CD4-positive, alpha-beta T cell (primary cell): ENCODE measurements at regions not wholly inside any gene's neighbourhood (a gene's known extent, or its start where the extent isn't known, plus 50 kb on each side); places are given as distances from the start of the nearest gene placed in this dataset.

Source experiments
- ATAC-seq: fragments of 200-7000 bp; cut with Tn5 transposase; one replicate; pipeline ENCODE4 v1.10.0; 2022; ENCODE audit warnings: mild to moderate bottlenecking; ENCODE audit not compliant: poor library complexity
- CTCF ChIA-PET: fragments of 350-600 bp; sonication (Branson Sonifier 250); formaldehyde crosslinking; loops from one replicate; lab custom pipeline; 2021; ENCODE audit warnings: antibody characterized with exemption, inconsistent platforms; lab: Charles Lee
- POLR2A ChIA-PET: fragments of 350-600 bp; sonication (Branson Sonifier 250); formaldehyde crosslinking; loops from one replicate; lab custom pipeline; 2021; ENCODE audit warnings: antibody characterized with exemption, inconsistent platforms; lab: Charles Lee
- DNase-seq, 14 experiments: peaks; one replicate each; pipeline ENCODE4 v3.0.0-alpha.2; 2013 to 2020; ENCODE audit warnings: mixed read lengths in 2 of 14
- H3K27ac ChIP-seq, 2 donors: one replicate each; pipeline versions ENCODE4 v1.5.1 to v1.7.0; 2013; ENCODE audit warnings: low read length in 2 of 2, low read depth in 1 of 2, mild to moderate bottlenecking in 1 of 2
- H3K27me3 ChIP-seq, 2 experiments: 1 replicate in 1 of 2; 2 replicates in 1 of 2; pipeline versions ENCODE4 v1.6.1 to v1.7.0; 2013; ENCODE audit warnings: low read length in 2 of 2, control low read depth in 1 of 2, mild to moderate bottlenecking in 1 of 2, moderate library complexity in 1 of 2; ENCODE audit not compliant: insufficient read depth in 2 of 2, control insufficient read depth in 1 of 2
- H3K36me3 ChIP-seq: one replicate; pipeline ENCODE4 v1.6.1; 2013; ENCODE audit warnings: low read length, control low read depth; ENCODE audit not compliant: insufficient read depth
- H3K4me1 ChIP-seq: one replicate; pipeline ENCODE4 v1.6.1; 2013; ENCODE audit warnings: low read length, control low read depth; ENCODE audit not compliant: insufficient read depth
- H3K4me3 ChIP-seq: one replicate; pipeline ENCODE4 v1.5.1; 2013; ENCODE audit warnings: mild to moderate bottlenecking, low read length, moderate library complexity
- H3K9me3 ChIP-seq, 2 experiments: 1 replicate in 1 of 2; 2 replicates in 1 of 2; pipeline versions ENCODE4 v1.6.1 to v1.7.0; 2013; ENCODE audit warnings: low read length in 2 of 2, mild to moderate bottlenecking in 2 of 2, control low read depth in 1 of 2, moderate library complexity in 1 of 2; ENCODE audit not compliant: control insufficient read depth in 1 of 2, insufficient read depth in 1 of 2
- H3K27ac Mint-ChIP-seq: one replicate; pipeline ENCODE4 v1.8.0; 2020; ENCODE audit warnings: mixed read lengths
- H3K27me3 Mint-ChIP-seq: one replicate; pipeline ENCODE4 v1.8.0; 2021; ENCODE audit warnings: mixed read lengths
- H3K36me3 Mint-ChIP-seq: one replicate; pipeline ENCODE4 v1.8.0; 2021; ENCODE audit warnings: low read depth, mixed read lengths
- H3K4me1 Mint-ChIP-seq: one replicate; pipeline ENCODE4 v1.8.0; 2021; ENCODE audit warnings: low read depth, mixed read lengths
- H3K4me3 Mint-ChIP-seq: one replicate; pipeline ENCODE4 v1.8.0; 2020; ENCODE audit warnings: mild to moderate bottlenecking, mixed read lengths
- H3K9me3 Mint-ChIP-seq: one replicate; pipeline ENCODE4 v1.8.0; 2020; ENCODE audit warnings: mixed read lengths
- CTCF ChIP-seq: fragments of 200-600 bp; IDR thresholded peaks from one replicate; pipeline ENCODE4 v1.8.0; 2022; ENCODE audit warnings: antibody characterized with exemption, mild to moderate bottlenecking
- intact Hi-C, 2 experiments: fragments of 100-400 bp; cut with DNase I in 1 of 2; cut with micrococcal nuclease in 1 of 2; formaldehyde crosslinking; loops; one replicate each; pipeline versions ENCODE4 v1.15.1 to v1.9.0; 2023 to 2025; cut with DNase I, micrococcal nuclease

- no peaks in the 10 kb centered on the region for H3K36me3 Mint-ChIP-seq
- ATAC-seq (no peak), DNase-seq (no peak)
- peaks cover 10% of the 10 kb centered on the region for H3K4me1 Mint-ChIP-seq
- TF ChIP-seq CTCF: no peak
- Histone ChIP-seq H3K27ac (no peak overlapping the region), H3K36me3 (no peaks in the 10 kb centered on the region), H3K4me3 (no peak overlapping the region), H3K9me3 (no peaks in the 10 kb centered on the region), H3K27me3 (no peaks in the 10 kb centered on the region), H3K4me1 (no peaks in the 10 kb centered on the region)
- ChIA-PET CTCF (no interaction called here), POLR2A (no interaction called here)
- H3K4me3 Mint-ChIP-seq: no peak overlapping the region
- no peaks in the 10 kb centered on the region for H3K9me3 Mint-ChIP-seq
- peak overlapping the region; percentile 34 for H3K27ac Mint-ChIP-seq
- intact Hi-C loops: loop anchor here in 1 of 2 experiments (10.0 kb wide), 1 partner anchor 65 kb away; no protein-coding TSS in a partner anchor
- H3K27me3 Mint-ChIP-seq: no peaks in the 10 kb centered on the region
These were observed 178.8 kb downstream of the ARRDC4 start for GRCh38 chr15:98139337-98139736.

- TF ChIP-seq CTCF: no peak
- H3K4me1 Mint-ChIP-seq: peaks cover 10% of the 10 kb centered on the region
- H3K27ac Mint-ChIP-seq: no peak overlapping the region
- CTCF ChIA-PET: no interaction called here
- Histone ChIP-seq H3K4me3 (no peak overlapping the region), H3K27ac (no peak overlapping the region), H3K36me3 (no peaks in the 10 kb centered on the region), H3K4me1 (no peaks in the 10 kb centered on the region), H3K9me3 (no peaks in the 10 kb centered on the region), H3K27me3 (no peaks in the 10 kb centered on the region)
- POLR2A ChIA-PET: no interaction called here
- H3K4me3 Mint-ChIP-seq: no peak overlapping the region
- no peaks in the 10 kb centered on the region for H3K27me3 Mint-ChIP-seq
- ATAC-seq (no peak), DNase-seq (no peak)
- intact Hi-C loops: loop anchor here in 1 of 2 experiments (10.0 kb wide), 1 partner anchor 422 kb away; no protein-coding TSS in a partner anchor
- H3K36me3 Mint-ChIP-seq: no peaks in the 10 kb centered on the region
- H3K9me3 Mint-ChIP-seq: no peaks in the 10 kb centered on the region
These were observed 182.1 kb downstream of the ARRDC4 start for GRCh38 chr15:98142572-98142971.

GRCh38 chr15:98143116-98143515, 182.6 kb downstream of the ARRDC4 start:
- POLR2A ChIA-PET: no interaction called here
- Histone ChIP-seq H3K4me3 (no peak overlapping the region), H3K27ac (no peak overlapping the region), H3K4me1 (no peaks in the 10 kb centered on the region), H3K36me3 (no peaks in the 10 kb centered on the region), H3K9me3 (no peaks in the 10 kb centered on the region), H3K27me3 (no peaks in the 10 kb centered on the region)
- peaks cover 10% of the 10 kb centered on the region for H3K4me1 Mint-ChIP-seq
- H3K9me3 Mint-ChIP-seq: no peaks in the 10 kb centered on the region
- no peak for ATAC-seq
- H3K36me3 Mint-ChIP-seq: no peaks in the 10 kb centered on the region
- no peak overlapping the region for H3K27ac Mint-ChIP-seq
- no peak for TF ChIP-seq CTCF
- no peak overlapping the region for H3K4me3 Mint-ChIP-seq
- CTCF ChIA-PET: no interaction called here
- no peak for DNase-seq
- intact Hi-C loops: loop anchor here in 1 of 2 experiments (10.0 kb wide), 1 partner anchor 422 kb away; no protein-coding TSS in a partner anchor
- H3K27me3 Mint-ChIP-seq: no peaks in the 10 kb centered on the region
